ENCODE measurements at regions not wholly inside any gene's neighbourhood (a gene's known extent, or its start where the extent isn't known, plus 50 kb on each side); places are given as distances from the start of the nearest gene placed in this dataset.

GRCh38 chr15:95595759-95596158 lies 734.7 kb upstream of the NR2F2 start:
- no peak for TF ChIP-seq EZH2 (IDR thresholded peaks at IDR 0.05; ENCODE audit: borderline replicate concordance, low read depth, low read length, severe bottlenecking)
- TF ChIP-seq, protein P1, sequence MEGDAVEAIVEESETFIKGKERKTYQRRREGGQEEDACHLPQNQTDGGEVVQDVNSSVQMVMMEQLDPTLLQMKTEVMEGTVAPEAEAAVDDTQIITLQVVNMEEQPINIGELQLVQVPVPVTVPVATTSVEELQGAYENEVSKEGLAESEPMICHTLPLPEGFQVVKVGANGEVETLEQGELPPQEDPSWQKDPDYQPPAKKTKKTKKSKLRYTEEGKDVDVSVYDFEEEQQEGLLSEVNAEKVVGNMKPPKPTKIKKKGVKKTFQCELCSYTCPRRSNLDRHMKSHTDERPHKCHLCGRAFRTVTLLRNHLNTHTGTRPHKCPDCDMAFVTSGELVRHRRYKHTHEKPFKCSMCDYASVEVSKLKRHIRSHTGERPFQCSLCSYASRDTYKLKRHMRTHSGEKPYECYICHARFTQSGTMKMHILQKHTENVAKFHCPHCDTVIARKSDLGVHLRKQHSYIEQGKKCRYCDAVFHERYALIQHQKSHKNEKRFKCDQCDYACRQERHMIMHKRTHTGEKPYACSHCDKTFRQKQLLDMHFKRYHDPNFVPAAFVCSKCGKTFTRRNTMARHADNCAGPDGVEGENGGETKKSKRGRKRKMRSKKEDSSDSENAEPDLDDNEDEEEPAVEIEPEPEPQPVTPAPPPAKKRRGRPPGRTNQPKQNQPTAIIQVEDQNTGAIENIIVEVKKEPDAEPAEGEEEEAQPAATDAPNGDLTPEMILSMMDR (IDR thresholded peaks at IDR 0.05; ENCODE audit: borderline replicate concordance, extremely low read depth, low read length, poor library complexity, severe bottlenecking): no peak
